ENCODE measurements at regions not wholly inside any gene's neighbourhood (a gene's known extent, or its start where the extent isn't known, plus 50 kb on each side); places are given as distances from the start of the nearest gene placed in this dataset.

- TF ChIP-seq REST (IDR thresholded peaks at IDR 0.05; ENCODE audit: low read depth, low read length): no peak
- no peak for TF ChIP-seq WRNIP1 (IDR thresholded peaks at IDR 0.05; ENCODE audit: borderline replicate concordance, low read depth, low read length)
- TF ChIP-seq HCFC1 (IDR thresholded peaks at IDR 0.05; ENCODE audit: low read length): no peak
- no peak for TF ChIP-seq ZNF24 (IDR thresholded peaks at IDR 0.05)
- TF ChIP-seq TAF1 (IDR thresholded peaks at IDR 0.05; ENCODE audit: borderline replicate concordance, low read depth, low read length): no peak
- TF ChIP-seq EED (IDR thresholded peaks at IDR 0.05; ENCODE audit: low read depth): no peak
- no peak for TF ChIP-seq BACH1 (IDR thresholded peaks at IDR 0.05; ENCODE audit: borderline replicate concordance)
Measured at GRCh38 chr12:5317556-5317955, 114.4 kb upstream of the NTF3 start (continued).

- RAD21 ChIA-PET (ENCODE audit: unreplicated experiment): no interaction called here
- TF ChIP-seq NR2C2 (IDR thresholded peaks at IDR 0.05; ENCODE audit: borderline replicate concordance, control insufficient read depth, insufficient read length, low read depth) (no peak), DPF2 (IDR thresholded peaks at IDR 0.05) (no peak), STAT1 (conservative IDR thresholded peaks at IDR 0.05) (no peak), NFYB (IDR thresholded peaks at IDR 0.05; ENCODE audit: insufficient read depth, low read depth, low read length) (no peak), PML (IDR thresholded peaks at IDR 0.05; ENCODE audit: low read length) (no peak), POLR2AphosphoS5 (IDR thresholded peaks at IDR 0.05; ENCODE audit: low read length) (no peak), EP300 (IDR thresholded peaks at IDR 0.05; ENCODE audit: borderline replicate concordance in 1 of 2, control insufficient read depth in 1 of 2, low read depth in 2 of 2, low read length in 2 of 2) (no peak), MEF2B (IDR thresholded peaks at IDR 0.05; ENCODE audit: partially characterized antibody, poor library complexity, severe bottlenecking) (no peak), E4F1 (IDR thresholded peaks at IDR 0.05; ENCODE audit: borderline replicate concordance, partially characterized antibody) (no peak), JUNB (IDR thresholded peaks at IDR 0.05) (no peak), TCF7 (IDR thresholded peaks at IDR 0.05; ENCODE audit: borderline replicate concordance) (no peak), NFYA (IDR thresholded peaks at IDR 0.05; ENCODE audit: borderline replicate concordance, low read depth, low read length) (no peak), NR2C1 (IDR thresholded peaks at IDR 0.05) (no peak), STAT3 (IDR thresholded peaks at IDR 0.05; ENCODE audit: low read depth, low read length) (no peak), KDM1A (IDR thresholded peaks at IDR 0.05; ENCODE audit: borderline replicate concordance) (no peak)
Measured at GRCh38 chr12:5318874-5319273, 113.0 kb upstream of the NTF3 start.

More at GRCh38 chr12:5318874-5319273, 113.0 kb upstream of the NTF3 start:
- no peaks in the 10 kb centered on the region for H3K4me1 ChIP-seq (ENCODE audit: control insufficient read depth, insufficient read depth, low read length)
- no peak overlapping the region for H3K9ac ChIP-seq (ENCODE audit: control insufficient read depth, insufficient read depth, low read length)
- no peak for FAIRE-seq
- ChIA-PET CTCF (no interaction called here), SMC1A (ENCODE audit: uncharacterized antibody, unreplicated experiment) (no interaction called here), POLR2A (no interaction called here)
- in situ Hi-C loops (cut with MboI) (no loop called here), intact Hi-C loops (cut with micrococcal nuclease; ENCODE audit: unreplicated experiment) (no loop called here)
- H4K20me1 ChIP-seq (ENCODE audit: control insufficient read depth, insufficient read depth): no peaks in the 10 kb centered on the region
- no peak overlapping the region for H3K27ac ChIP-seq (ENCODE audit: control insufficient read depth, insufficient read depth)
- no peak overlapping the region for H2AFZ ChIP-seq (ENCODE audit: control insufficient read depth, low read depth, low read length)
- no peaks in the 10 kb centered on the region for H3K9me3 ChIP-seq (replicated peaks; ENCODE audit: control insufficient read depth, insufficient read depth, low read length)
- no TSS peak for BruUV-seq (replicated peaks)
- no peaks in the 10 kb centered on the region for H3K79me2 ChIP-seq (ENCODE audit: control insufficient read depth, insufficient read depth, low read length)
- DNase-seq (ENCODE audit: low read depth, low spot score): no peak
- H3K27me3 ChIP-seq (replicated peaks in 1 of 2; ENCODE audit: control insufficient read depth in 2 of 2, insufficient read depth in 2 of 2, low read length in 1 of 2): no peaks in the 10 kb centered on the region
- no peak for ATAC-seq
- no peak overlapping the region for H3K4me3 ChIP-seq
- H3K36me3 ChIP-seq (ENCODE audit: control insufficient read depth in 2 of 2, insufficient read depth in 2 of 2, low read length in 1 of 2): no peaks in the 10 kb centered on the region
- no peak overlapping the region for H3K4me2 ChIP-seq (ENCODE audit: control insufficient read depth, insufficient read depth)

All from GM12878 (cell line).